ENCODE measurements at regions not wholly inside any gene's neighbourhood (a gene's known extent, or its start where the extent isn't known, plus 50 kb on each side); places are given as distances from the start of the nearest gene placed in this dataset.

- TF ChIP-seq CTCF (IDR thresholded peaks at IDR 0.05) = no peak
- TF ChIP-seq POLR2A (IDR thresholded peaks at IDR 0.05) = no peak
Observed at GRCh38 chr18:42644729-42645131, 470.8 kb downstream of the RIT2 start.
